WERI-Rb-1 (cell line): ENCODE measurements at regions not wholly inside any gene's neighbourhood (a gene's known extent, or its start where the extent isn't known, plus 50 kb on each side); places are given as distances from the start of the nearest gene placed in this dataset.

ENCODE experiments used
- DNase-seq: peaks from one replicate; pipeline ENCODE4 v3.0.0-alpha.2; 2020
- H3K27ac ChIP-seq: fragments of 250-450 bp; sonication (Bioruptor Pico); 2 replicates; pipeline ENCODE4 v1.5.1; 2020; ENCODE audit warnings: mild to moderate bottlenecking, moderate library complexity
- H3K27me3 ChIP-seq: fragments of 250-450 bp; sonication (Bioruptor Pico); 2 replicates; pipeline ENCODE4 v1.5.1; 2021; ENCODE audit warnings: mild to moderate bottlenecking, low read depth, moderate library complexity; ENCODE audit not compliant: insufficient read depth, severe bottlenecking
- H3K36me3 ChIP-seq: fragments of 250-450 bp; sonication (Bioruptor Pico); 2 replicates; pipeline ENCODE4 v1.5.1; 2020; ENCODE audit warnings: mild to moderate bottlenecking, moderate library complexity
- H3K4me3 ChIP-seq: 2 replicates; pipeline ENCODE4 v1.5.1; 2011; ENCODE audit warnings: low read depth, mild to moderate bottlenecking, control low read depth, low read length
- H3K9me3 ChIP-seq: fragments of 250-450 bp; sonication (Bioruptor Pico); 2 replicates; pipeline ENCODE4 v1.5.1; 2021; ENCODE audit warnings: mild to moderate bottlenecking, moderate library complexity; ENCODE audit not compliant: severe bottlenecking
- CTCF ChIP-seq: IDR thresholded peaks from 2 replicates; pipeline ENCODE4 v1.5.1; 2011; ENCODE audit warnings: low read depth, mild to moderate bottlenecking, control low read depth, inconsistent platforms, low read length

DNA sequence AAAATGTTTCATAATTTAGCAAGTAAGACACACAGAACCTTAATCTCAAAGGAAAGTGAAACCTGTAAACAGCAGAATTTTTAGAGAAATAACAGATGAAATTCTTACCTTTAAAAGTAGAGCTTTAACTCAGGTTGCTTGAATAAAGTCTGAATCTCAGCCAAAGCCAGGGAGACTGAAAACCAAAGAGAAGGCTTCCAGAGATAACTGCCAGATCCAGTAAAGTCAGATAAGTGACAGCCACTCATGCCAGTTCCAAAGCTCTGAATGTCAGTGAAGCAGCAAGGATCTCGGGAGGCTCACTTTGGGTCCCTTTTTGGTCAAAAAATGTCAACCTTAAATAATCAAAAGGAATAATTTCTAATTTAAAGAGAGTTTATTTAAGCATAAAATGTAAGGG is 199.9 kb upstream of the CHRM3 start:
- no peak overlapping the region for H3K27ac ChIP-seq
- H3K36me3 ChIP-seq: no peaks in the 10 kb centered on the region
- no peaks in the 10 kb centered on the region for H3K9me3 ChIP-seq
- TF ChIP-seq CTCF: no peak
- DNase-seq: no peak
- H3K4me3 ChIP-seq: no peak overlapping the region
- H3K27me3 ChIP-seq: no peaks in the 10 kb centered on the region

GRCh38 chr1:239185245-239185619 is 201.1 kb upstream of the CHRM3 start:
- Histone ChIP-seq H3K27me3 (no peaks in the 10 kb centered on the region), H3K4me3 (no peak overlapping the region), H3K9me3 (no peaks in the 10 kb centered on the region), H3K36me3 (no peaks in the 10 kb centered on the region), H3K27ac (no peak overlapping the region)
- DNase-seq: no peak
- no peak for TF ChIP-seq CTCF

GRCh38 chr1:239184561-239185244 is 201.7 kb upstream of the CHRM3 start:
- no peak for DNase-seq
- Histone ChIP-seq H3K27ac (no peak overlapping the region), H3K36me3 (no peaks in the 10 kb centered on the region), H3K4me3 (no peak overlapping the region), H3K9me3 (no peaks in the 10 kb centered on the region), H3K27me3 (no peaks in the 10 kb centered on the region)
- no peak for TF ChIP-seq CTCF

DNA sequence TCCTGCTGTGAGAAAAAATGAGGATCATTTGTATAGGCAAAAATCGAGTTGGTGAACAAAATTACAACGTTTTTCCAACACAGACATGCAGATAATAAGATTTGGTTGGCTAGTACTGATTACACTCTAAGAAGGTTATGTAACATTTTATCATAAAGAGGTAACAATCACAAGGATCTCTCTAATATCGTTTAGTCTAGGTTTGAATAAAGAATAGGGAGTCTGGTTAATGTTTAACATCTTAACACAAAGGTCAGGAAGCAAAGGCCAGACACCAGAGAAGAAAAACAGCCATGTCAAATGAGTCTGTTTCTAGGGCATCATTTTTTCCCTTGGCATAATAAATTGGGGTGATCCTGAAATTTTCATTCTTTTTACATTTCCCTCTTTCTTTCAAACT is 207.4 kb upstream of the CHRM3 start:
- no peak overlapping the region for H3K27ac ChIP-seq
- H3K27me3 ChIP-seq: no peaks in the 10 kb centered on the region
- TF ChIP-seq CTCF: no peak
- no peak overlapping the region for H3K4me3 ChIP-seq
- DNase-seq: no peak
- no peaks in the 10 kb centered on the region for H3K36me3 ChIP-seq
- H3K9me3 ChIP-seq: no peaks in the 10 kb centered on the region

GRCh38 chr1:239174880-239175279 is 211.5 kb upstream of the CHRM3 start:
- Histone ChIP-seq H3K27me3 (no peaks in the 10 kb centered on the region), H3K9me3 (no peaks in the 10 kb centered on the region), H3K4me3 (no peak overlapping the region), H3K27ac (no peak overlapping the region), H3K36me3 (no peaks in the 10 kb centered on the region)
- no peak for DNase-seq
- TF ChIP-seq CTCF: no peak

DNA sequence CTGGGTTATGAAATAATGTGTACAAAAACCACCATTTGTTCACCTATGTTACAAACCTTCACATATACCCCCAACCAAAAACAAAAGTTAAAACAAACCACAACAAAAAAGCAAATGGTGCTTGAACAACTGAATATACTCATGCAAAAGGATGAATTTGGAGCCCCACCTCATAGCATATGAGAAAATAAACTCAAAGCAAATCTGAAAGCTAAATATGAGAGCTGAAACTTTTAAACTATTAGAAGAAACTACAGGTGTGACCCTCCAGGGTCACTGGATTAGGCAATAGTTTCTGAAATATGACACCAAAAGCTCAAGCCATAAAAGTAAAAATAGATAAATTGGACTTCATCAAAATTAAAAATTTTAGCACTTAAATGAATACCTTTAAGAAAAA is 215.5 kb upstream of the CHRM3 start:
- H3K36me3 ChIP-seq: no peaks in the 10 kb centered on the region
- no peak overlapping the region for H3K27ac ChIP-seq
- no peak for TF ChIP-seq CTCF
- no peaks in the 10 kb centered on the region for H3K9me3 ChIP-seq
- no peak overlapping the region for H3K4me3 ChIP-seq
- no peak for DNase-seq
- H3K27me3 ChIP-seq: no peaks in the 10 kb centered on the region
